Neural progenitor cell (in vitro differentiated cells): ENCODE measurements at regions not wholly inside any gene's neighbourhood (a gene's known extent, or its start where the extent isn't known, plus 50 kb on each side); places are given as distances from the start of the nearest gene placed in this dataset.

Experiments
- DNase-seq: peaks from one replicate; pipeline ENCODE4 v3.0.0-alpha.2; 2016; ENCODE audit warnings: low spot score
- H2AFZ ChIP-seq: fragments of 200-600 bp; sonication (generic); replicated peaks from 2 replicates; pipeline ENCODE4 v1.6.1; 2016; ENCODE audit warnings: antibody characterized with exemption
- H3F3A ChIP-seq: fragments of 200-600 bp; sonication (generic); 2 replicates; pipeline ENCODE4 v1.6.1; 2016; ENCODE audit warnings: antibody characterized with exemption, low read depth
- H3K27ac ChIP-seq: fragments of 200-600 bp; sonication (generic); 2 replicates; pipeline ENCODE4 v1.5.1; 2016; ENCODE audit warnings: mild to moderate bottlenecking
- H3K27me3 ChIP-seq: fragments of 200-600 bp; sonication (generic); 2 replicates; pipeline ENCODE4 v1.6.1; 2016; ENCODE audit warnings: mild to moderate bottlenecking, moderate library complexity
- H3K36me3 ChIP-seq: fragments of 200-600 bp; sonication (generic); 2 replicates; pipeline ENCODE4 v1.5.1; 2016
- H3K4me1 ChIP-seq: fragments of 200-600 bp; sonication (generic); 2 replicates; pipeline ENCODE4 v1.6.1; 2016; ENCODE audit warnings: mixed run types
- H3K4me2 ChIP-seq: fragments of 200-600 bp; sonication (generic); 2 replicates; pipeline ENCODE4 v1.6.1; 2016
- H3K4me3 ChIP-seq: fragments of 200-600 bp; sonication (generic); 2 replicates; pipeline ENCODE4 v1.5.1; 2016
- H3K79me2 ChIP-seq: fragments of 200-600 bp; sonication (generic); 2 replicates; pipeline ENCODE4 v1.6.1; 2016; ENCODE audit warnings: low read depth
- H3K9ac ChIP-seq: fragments of 200-600 bp; sonication (generic); 2 replicates; pipeline ENCODE4 v1.6.1; 2016
- H3K9me3 ChIP-seq: fragments of 200-600 bp; sonication (generic); 2 replicates; pipeline ENCODE4 v1.5.1; 2016; ENCODE audit warnings: low read depth
- H4K20me1 ChIP-seq: fragments of 200-600 bp; sonication (generic); 2 replicates; pipeline ENCODE4 v1.6.1; 2016; ENCODE audit warnings: low read depth
- H3K27ac Mint-ChIP-seq: 3 replicates; pipeline ENCODE4 v1.8.0; 2021; ENCODE audit warnings: mixed read lengths
- H3K27me3 Mint-ChIP-seq: 2 replicates; pipeline ENCODE4 v1.8.0; 2022; ENCODE audit warnings: low read depth, mild to moderate bottlenecking, inconsistent platforms, moderate library complexity, mixed read lengths; ENCODE audit not compliant: insufficient read depth
- H3K36me3 Mint-ChIP-seq: 3 replicates; pipeline ENCODE4 v1.8.0; 2021; ENCODE audit warnings: mixed read lengths
- H3K4me1 Mint-ChIP-seq: 3 replicates; pipeline ENCODE4 v1.8.0; 2021; ENCODE audit warnings: mixed read lengths
- H3K4me3 Mint-ChIP-seq: 3 replicates; pipeline ENCODE4 v1.8.0; 2021; ENCODE audit warnings: mild to moderate bottlenecking, moderate library complexity, mixed read lengths
- H3K9me3 Mint-ChIP-seq: 3 replicates; pipeline ENCODE4 v1.8.0; 2020; ENCODE audit warnings: mixed read lengths
- CTCF ChIP-seq: fragments of 200-600 bp; sonication (generic); IDR thresholded peaks from 2 replicates; pipeline ENCODE4 v1.5.1; 2017; ENCODE audit warnings: antibody characterized with exemption, mild to moderate bottlenecking
- EZH2 ChIP-seq: fragments of 200-600 bp; sonication (generic); IDR thresholded peaks from 2 replicates; pipeline ENCODE4 v1.6.1; 2017; ENCODE audit warnings: antibody characterized with exemption, mild to moderate bottlenecking, moderate library complexity
- EZH2phosphoT487 ChIP-seq: fragments of 200-600 bp; sonication (generic); IDR thresholded peaks from 2 replicates; pipeline ENCODE4 v1.6.1; 2017; ENCODE audit warnings: antibody characterized with exemption

GRCh38 chr12:90166671-90167070, 458.0 kb upstream of the ATP2B1 start:
- Histone ChIP-seq H3K9ac (no peak overlapping the region), H3K4me1 (no peaks in the 10 kb centered on the region), H3F3A (no peaks in the 10 kb centered on the region), H3K4me2 (no peak overlapping the region), H3K9me3 (no peaks in the 10 kb centered on the region), H3K36me3 (no peaks in the 10 kb centered on the region), H3K27ac (no peak overlapping the region), H3K4me3 (no peak overlapping the region), H3K79me2 (no peaks in the 10 kb centered on the region), H4K20me1 (no peaks in the 10 kb centered on the region), H2AFZ (no peak overlapping the region), H3K27me3 (no peaks in the 10 kb centered on the region)
- TF ChIP-seq CTCF: no peak
- no peak for TF ChIP-seq EZH2
- TF ChIP-seq EZH2phosphoT487: no peak
- peaks cover 4% of the 10 kb centered on the region for H3K9me3 Mint-ChIP-seq
- no peak overlapping the region for H3K27ac Mint-ChIP-seq
- peaks cover 3% of the 10 kb centered on the region for H3K27me3 Mint-ChIP-seq
- no peak for DNase-seq
- H3K4me1 Mint-ChIP-seq: peaks cover 6% of the 10 kb centered on the region
- H3K4me3 Mint-ChIP-seq: no peak overlapping the region
- H3K36me3 Mint-ChIP-seq: no peaks in the 10 kb centered on the region

- Histone ChIP-seq H3K4me1 (no peaks in the 10 kb centered on the region), H3K27me3 (no peaks in the 10 kb centered on the region), H3K79me2 (no peaks in the 10 kb centered on the region), H3K9me3 (no peaks in the 10 kb centered on the region), H3K9ac (no peak overlapping the region), H4K20me1 (no peaks in the 10 kb centered on the region), H3K27ac (no peak overlapping the region), H3K4me3 (no peak overlapping the region), H3F3A (no peaks in the 10 kb centered on the region), H2AFZ (no peak overlapping the region), H3K4me2 (no peak overlapping the region), H3K36me3 (no peaks in the 10 kb centered on the region)
- H3K27ac Mint-ChIP-seq: no peak overlapping the region
- peaks cover 3% of the 10 kb centered on the region for H3K27me3 Mint-ChIP-seq
- no peaks in the 10 kb centered on the region for H3K36me3 Mint-ChIP-seq
- DNase-seq: no peak
- H3K4me1 Mint-ChIP-seq: peaks cover 6% of the 10 kb centered on the region
- TF ChIP-seq EZH2 (no peak), CTCF (no peak), EZH2phosphoT487 (no peak)
- H3K4me3 Mint-ChIP-seq: no peak overlapping the region
- H3K9me3 Mint-ChIP-seq: peaks cover 4% of the 10 kb centered on the region
Measured at GRCh38 chr12:90166012-90166411, 457.4 kb upstream of the ATP2B1 start.

- Histone ChIP-seq H3K36me3 (no peaks in the 10 kb centered on the region), H3K4me1 (no peaks in the 10 kb centered on the region), H3K9ac (no peak overlapping the region), H3K9me3 (no peaks in the 10 kb centered on the region), H3K27ac (no peak overlapping the region), H3K4me2 (no peak overlapping the region), H3K27me3 (no peaks in the 10 kb centered on the region), H3F3A (no peaks in the 10 kb centered on the region), H4K20me1 (no peaks in the 10 kb centered on the region), H2AFZ (no peak overlapping the region), H3K79me2 (no peaks in the 10 kb centered on the region), H3K4me3 (no peak overlapping the region)
- no peak overlapping the region for H3K4me3 Mint-ChIP-seq
- H3K27ac Mint-ChIP-seq: no peak overlapping the region
- TF ChIP-seq EZH2: no peak
- no peak for TF ChIP-seq EZH2phosphoT487
- TF ChIP-seq CTCF: peak; percentile 8
- no peaks in the 10 kb centered on the region for H3K36me3 Mint-ChIP-seq
- DNase-seq: no peak
- peaks cover 6% of the 10 kb centered on the region for H3K4me1 Mint-ChIP-seq
- peaks cover 4% of the 10 kb centered on the region for H3K9me3 Mint-ChIP-seq
- H3K27me3 Mint-ChIP-seq: peaks cover 3% of the 10 kb centered on the region
Measured at GRCh38 chr12:90163975-90164374, 455.3 kb upstream of the ATP2B1 start.
